ENCODE measurements at regions not wholly inside any gene's neighbourhood (a gene's known extent, or its start where the extent isn't known, plus 50 kb on each side); places are given as distances from the start of the nearest gene placed in this dataset.
"Not testable (repeated sequence)": the region's sequence is repeated elsewhere in the genome, so short reads cannot be mapped to it uniquely, and the experiment has no call there.

- DNase-seq (ENCODE audit: low read depth), result no peak
These were observed 95.6 kb downstream of the RRAGB start for GRCh38 chrX:55813150-55813549.

GRCh38 chrX:55815546-55815945, 98.0 kb downstream of the RRAGB start:
- no peak for DNase-seq (ENCODE audit: low read depth)

- no peak for DNase-seq (ENCODE audit: low read depth)
These were observed 98.5 kb downstream of the RRAGB start for GRCh38 chrX:55816023-55816422.

- no peak for DNase-seq (ENCODE audit: low read depth)
These were observed 101.3 kb downstream of the RRAGB start for GRCh38 chrX:55818673-55819375.

- DNase-seq (ENCODE audit: low read depth), result no peak
These were observed 121.9 kb downstream of the RRAGB start for GRCh38 chrX:55839485-55839884.

- DNase-seq (ENCODE audit: low read depth), result no peak
These were observed 124.6 kb downstream of the RRAGB start for GRCh38 chrX:55841962-55842752.

DNA sequence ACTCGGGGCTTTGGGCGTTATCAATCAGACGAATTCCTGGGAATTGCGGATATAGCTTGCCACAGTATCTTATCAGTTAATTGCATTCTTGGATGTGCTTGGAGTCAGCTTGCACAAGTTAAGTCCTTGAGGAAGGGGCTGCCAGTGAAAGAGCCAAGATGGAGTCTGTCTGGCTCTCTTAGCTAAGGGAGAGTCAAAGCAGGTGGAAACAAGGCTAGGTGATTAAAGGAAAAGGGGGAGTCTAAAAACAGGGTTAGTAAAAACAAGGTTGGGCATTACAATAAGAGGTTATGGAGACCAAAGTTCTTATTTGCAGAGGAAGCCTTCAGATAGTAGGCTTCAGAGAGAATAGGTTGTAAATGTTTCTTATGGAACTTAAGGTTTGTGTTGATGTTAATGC, 149.2 kb downstream of the RRAGB start:
- DNase-seq (ENCODE audit: low read depth), result not testable (repeated sequence)

- peak; percentile 1 for DNase-seq (ENCODE audit: low read depth)
These were observed 149.7 kb downstream of the RRAGB start for GRCh38 chrX:55867181-55867651.

DNA sequence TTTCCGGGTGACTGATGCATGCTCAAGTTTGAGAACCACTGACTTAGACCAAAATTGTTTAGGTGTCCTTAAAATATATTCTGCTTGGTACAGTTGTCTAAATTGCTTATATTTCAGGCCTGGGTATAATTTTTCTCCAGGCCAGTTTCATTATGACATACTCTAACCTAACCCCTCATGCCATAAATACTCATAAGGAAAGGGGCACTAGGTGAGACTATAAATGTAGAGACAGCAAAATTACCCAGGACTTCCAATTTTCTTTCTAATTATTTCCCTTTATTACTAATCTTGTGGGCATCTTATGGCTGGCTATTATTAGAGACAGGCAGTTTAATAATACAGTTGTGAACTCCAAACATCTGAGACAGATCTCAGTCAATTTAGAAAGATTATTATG, 150.2 kb downstream of the RRAGB start:
- DNase-seq (ENCODE audit: low read depth), result no peak

- no peak for DNase-seq (ENCODE audit: low read depth)
These were observed 157.3 kb downstream of the RRAGB start for GRCh38 chrX:55874807-55875206.

DNA sequence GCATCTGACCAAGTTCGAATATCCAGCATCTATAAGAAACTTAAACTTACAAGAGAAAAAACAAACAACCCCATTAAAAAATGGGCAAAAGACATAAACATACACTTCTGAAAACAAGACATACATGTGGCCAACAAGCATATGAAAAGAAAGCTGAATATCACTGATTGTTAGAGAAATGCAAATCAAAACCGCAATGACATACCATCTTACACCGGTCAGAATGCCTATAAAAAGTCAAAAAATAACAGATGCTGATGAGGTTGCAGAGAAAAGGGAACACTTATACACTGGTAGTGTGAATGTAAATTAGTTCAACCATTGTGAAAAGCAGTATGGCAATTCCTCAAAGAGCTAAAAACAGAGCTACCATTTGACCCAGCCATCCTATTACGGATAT, 166.0 kb downstream of the RRAGB start:
- DNase-seq (ENCODE audit: low read depth), result not testable (repeated sequence)

GRCh38 chrX:55907968-55908607, 190.5 kb downstream of the RRAGB start:
- no peak for DNase-seq (ENCODE audit: low read depth)

DNA sequence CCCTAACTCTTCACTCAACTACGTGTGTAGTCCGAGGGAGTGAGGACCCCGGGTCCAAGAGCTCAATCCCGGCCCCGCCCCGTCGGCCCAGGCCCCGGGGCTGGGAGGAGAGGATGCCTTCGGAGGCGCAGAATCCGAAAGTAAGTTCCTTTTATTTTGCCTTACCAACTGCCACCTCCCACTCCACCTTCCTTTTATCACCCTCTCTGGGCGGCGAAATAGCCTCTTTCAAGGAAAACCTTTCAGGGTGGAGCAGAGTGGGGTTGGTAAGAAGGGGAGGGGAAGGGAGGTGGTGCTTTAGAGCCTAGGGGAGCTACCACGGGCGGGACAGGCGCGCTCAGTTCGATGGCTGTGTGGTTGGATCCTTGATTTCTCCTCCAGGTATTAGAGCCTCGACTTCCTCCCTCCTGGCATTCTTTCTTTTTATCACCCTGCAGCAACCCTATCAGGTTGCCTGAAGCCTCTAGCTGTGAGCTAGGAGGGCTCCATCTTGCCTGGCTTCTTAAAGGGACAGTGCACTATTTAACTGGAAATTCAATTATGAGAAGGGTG, 191.2 kb downstream of the RRAGB start:
- DNase-seq (ENCODE audit: low read depth), result no peak

- DNase-seq (ENCODE audit: low read depth), result no peak
These were observed 202.0 kb downstream of the RRAGB start for GRCh38 chrX:55919367-55920221.

GRCh38 chrX:55924574-55924973, 207.0 kb downstream of the RRAGB start:
- DNase-seq (ENCODE audit: low read depth), result no peak

DNA sequence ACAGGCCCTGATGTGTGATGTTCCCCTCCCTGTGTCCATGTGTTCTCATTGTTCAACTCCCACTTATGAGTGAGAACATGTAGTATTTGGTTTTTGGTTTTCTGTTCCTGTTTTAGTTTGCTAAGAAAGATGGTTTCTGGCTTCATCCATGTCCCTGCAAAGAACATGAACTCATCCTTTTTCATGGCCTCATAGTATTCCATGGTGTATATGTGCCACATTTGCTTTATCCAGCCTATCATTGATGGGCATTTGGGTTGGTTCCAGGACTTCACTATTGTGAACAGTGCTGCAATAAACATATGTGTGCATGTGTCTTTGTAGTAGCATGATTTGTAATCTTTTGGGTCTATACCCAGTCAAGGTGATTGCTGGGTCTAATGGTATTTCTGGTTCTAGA, 211.0 kb downstream of the RRAGB start:
- DNase-seq (ENCODE audit: low read depth), result not testable (repeated sequence)
